H9 (cell line): ENCODE measurements at regions not wholly inside any gene's neighbourhood (a gene's known extent, or its start where the extent isn't known, plus 50 kb on each side); places are given as distances from the start of the nearest gene placed in this dataset.
A peak's percentile ranks its signal among the peaks of the same experiment; 100 is the strongest.

ENCODE experiments used
- DNase-seq: peaks from one replicate; pipeline ENCODE4 v3.0.0-alpha.2; 2017
- H2AFZ ChIP-seq: one replicate; pipeline ENCODE4 v1.6.1; 2013; ENCODE audit warnings: mild to moderate bottlenecking, low read length, control low read depth, moderate library complexity
- H2AK5ac ChIP-seq: 2 replicates; pipeline ENCODE4 v1.6.1; 2013; ENCODE audit warnings: low read length, control low read depth, mixed read lengths; ENCODE audit not compliant: insufficient read length
- H2BK120ac ChIP-seq: one replicate; pipeline ENCODE4 v1.6.1; 2013; ENCODE audit warnings: low read depth, mild to moderate bottlenecking, low read length, control low read depth, inconsistent platforms; ENCODE audit not compliant: poor library complexity, severe bottlenecking
- H2BK12ac ChIP-seq: 2 replicates; pipeline ENCODE4 v1.6.1; 2013; ENCODE audit warnings: low read length, control low read depth, mixed read lengths, low read depth; ENCODE audit not compliant: insufficient read length
- H2BK15ac ChIP-seq: 2 replicates; pipeline ENCODE4 v1.6.1; 2013; ENCODE audit warnings: low read depth, low read length, control low read depth
- H2BK20ac ChIP-seq: one replicate; pipeline ENCODE4 v1.6.1; 2013; ENCODE audit warnings: low read depth, mild to moderate bottlenecking, low read length, control low read depth, inconsistent platforms; ENCODE audit not compliant: poor library complexity, severe bottlenecking
- H2BK5ac ChIP-seq: 2 replicates; pipeline ENCODE4 v1.6.1; 2013; ENCODE audit warnings: low read length, control low read depth, mixed read lengths; ENCODE audit not compliant: insufficient read length
- H3K14ac ChIP-seq: 2 replicates; pipeline ENCODE4 v1.6.1; 2013; ENCODE audit warnings: low read length, control low read depth; ENCODE audit not compliant: insufficient read depth
- H3K18ac ChIP-seq: 2 replicates; pipeline ENCODE4 v1.6.1; 2013; ENCODE audit warnings: low read depth, mild to moderate bottlenecking, mixed read lengths, low read length, control low read depth; ENCODE audit not compliant: insufficient read length
- H3K23ac ChIP-seq: 2 replicates; pipeline ENCODE4 v1.6.1; 2013; ENCODE audit warnings: low read length, control low read depth, mixed read lengths, low read depth; ENCODE audit not compliant: insufficient read length
- H3K23me2 ChIP-seq: 2 replicates; pipeline ENCODE4 v1.6.1; 2013; ENCODE audit warnings: low read depth, mild to moderate bottlenecking, mixed read lengths, low read length, control low read depth; ENCODE audit not compliant: insufficient read length, poor library complexity, severe bottlenecking
- H3K27ac ChIP-seq: 2 replicates; pipeline ENCODE4 v1.5.1; 2013; ENCODE audit warnings: low read length, control low read depth, mixed read lengths, low read depth; ENCODE audit not compliant: insufficient read length
- H3K27me3 ChIP-seq: 2 replicates; pipeline ENCODE4 v1.6.1; 2013; ENCODE audit warnings: low read length, control low read depth, inconsistent platforms; ENCODE audit not compliant: insufficient read depth
- H3K4ac ChIP-seq: 2 replicates; pipeline ENCODE4 v1.6.1; 2013; ENCODE audit warnings: low read depth, mild to moderate bottlenecking, control low read depth, inconsistent platforms, low read length, moderate library complexity
- H3K4me1 ChIP-seq: 2 replicates; pipeline ENCODE4 v1.6.1; 2013; ENCODE audit warnings: low read length, control low read depth, inconsistent platforms; ENCODE audit not compliant: insufficient read depth
- H3K4me2 ChIP-seq: 2 replicates; pipeline ENCODE4 v1.6.1; 2013; ENCODE audit warnings: low read length, control low read depth, mixed read lengths; ENCODE audit not compliant: insufficient read length, insufficient read depth
- H3K56ac ChIP-seq: 2 replicates; pipeline ENCODE4 v1.6.1; 2013; ENCODE audit warnings: low read depth, mild to moderate bottlenecking, mixed read lengths, low read length, control low read depth; ENCODE audit not compliant: insufficient read length
- H3K79me1 ChIP-seq: 2 replicates; pipeline ENCODE4 v1.6.1; 2013; ENCODE audit warnings: low read depth, mild to moderate bottlenecking, moderate library complexity, low read length, control low read depth, inconsistent platforms; ENCODE audit not compliant: insufficient read depth, poor library complexity, severe bottlenecking
- H3K79me2 ChIP-seq: 2 replicates; pipeline ENCODE4 v1.6.1; 2013; ENCODE audit warnings: low read length, control low read depth, inconsistent platforms; ENCODE audit not compliant: insufficient read depth
- H3K9ac ChIP-seq: 2 replicates; pipeline ENCODE4 v1.6.1; 2013; ENCODE audit warnings: low read length, control low read depth, mixed read lengths; ENCODE audit not compliant: insufficient read length; ENCODE audit errors: extremely low read depth
- H3K9me3 ChIP-seq: one replicate; pipeline ENCODE4 v1.6.1; 2013; ENCODE audit warnings: low read depth, low read length, inconsistent platforms; ENCODE audit not compliant: control insufficient read depth
- H3T11ph ChIP-seq: one replicate; pipeline ENCODE4 v1.6.1; 2013; ENCODE audit warnings: mild to moderate bottlenecking, low read length, control low read depth, inconsistent platforms
- H4K20me1 ChIP-seq: one replicate; pipeline ENCODE4 v1.6.1; 2013; ENCODE audit not compliant: control insufficient read depth, insufficient read length, insufficient read depth
- H4K5ac ChIP-seq: 2 replicates; pipeline ENCODE4 v1.6.1; 2013; ENCODE audit warnings: low read depth, mild to moderate bottlenecking, mixed read lengths, low read length, control low read depth; ENCODE audit not compliant: insufficient read length
- H4K8ac ChIP-seq: replicated peaks from 2 replicates; pipeline ENCODE4 v1.6.1; 2013; ENCODE audit warnings: low read length, control low read depth, mixed read lengths, low read depth; ENCODE audit not compliant: insufficient read length
- H4K91ac ChIP-seq: 2 replicates; pipeline ENCODE4 v1.6.1; 2013; ENCODE audit warnings: low read depth, mild to moderate bottlenecking, moderate library complexity, mixed read lengths, low read length, control low read depth; ENCODE audit not compliant: insufficient read length
- H3K27ac Mint-ChIP-seq, 3 experiments: 2 replicates in 2 of 3; 3 replicates in 1 of 3; pipeline ENCODE4 v1.8.0; 2020 to 2021; ENCODE audit warnings: mixed read lengths in 3 of 3, mild to moderate bottlenecking in 1 of 3, moderate library complexity in 1 of 3
- H3K27me3 Mint-ChIP-seq: 2 replicates; pipeline ENCODE4 v1.8.0; 2021; ENCODE audit warnings: low read depth, mild to moderate bottlenecking, moderate library complexity, mixed read lengths
- H3K36me3 Mint-ChIP-seq, 3 experiments: 2 replicates in 2 of 3; 3 replicates in 1 of 3; pipeline ENCODE4 v1.8.0; 2020 to 2021; ENCODE audit warnings: low read depth in 3 of 3, mixed read lengths in 3 of 3; ENCODE audit not compliant: insufficient read depth in 1 of 3
- H3K4me1 Mint-ChIP-seq, 2 experiments: 2 replicates each; pipeline ENCODE4 v1.8.0; 2020; ENCODE audit warnings: mixed read lengths in 2 of 2
- H3K4me3 Mint-ChIP-seq, 2 experiments: 2 replicates in 1 of 2; 3 replicates in 1 of 2; pipeline ENCODE4 v1.8.0; 2020 to 2021; ENCODE audit warnings: mild to moderate bottlenecking in 2 of 2, mixed read lengths in 2 of 2, moderate library complexity in 1 of 2
- H3K9me3 Mint-ChIP-seq, 2 experiments: 2 replicates in 1 of 2; 3 replicates in 1 of 2; pipeline ENCODE4 v1.8.0; 2020; ENCODE audit warnings: mild to moderate bottlenecking in 2 of 2, mixed read lengths in 2 of 2, moderate library complexity in 1 of 2
- CTCF ChIP-seq: fragments of 200-600 bp; sonication (generic); conservative IDR thresholded peaks from 3 replicates; pipeline ENCODE4 v1.8.0; 2021; ENCODE audit warnings: antibody characterized with exemption, mild to moderate bottlenecking
- WGBS: extraction: QIAGEN DNeasy Blood & Tissue Kit; methylation state at CpG from one replicate; pipeline ENCODE4 v1.1.7; 2013; ENCODE audit warnings: missing lambda C conversion rate, low lambda C conversion rate, mixed read lengths; ENCODE audit not compliant: insufficient read length; ENCODE audit errors: extremely low coverage; 5-methylcytosine and 5-hydroxymethylcytosine counted together

- Histone ChIP-seq H2BK5ac (no peak overlapping the region), H3K23ac (no peak overlapping the region), H4K5ac (no peak overlapping the region), H3K9me3 (no peaks in the 10 kb centered on the region), H3K27ac (no peak overlapping the region), H3K9ac (no peak overlapping the region), H3K79me2 (no peaks in the 10 kb centered on the region), H4K20me1 (no peaks in the 10 kb centered on the region), H2BK12ac (no peak overlapping the region), H3K18ac (no peak overlapping the region), H4K91ac (no peak overlapping the region), H2BK15ac (no peak overlapping the region), H3K4me1 (peaks cover 9% of the 10 kb centered on the region; the same call in 1 of the 2 replicates), H3K4me2 (no peak overlapping the region), H3T11ph (no peak overlapping the region), H3K23me2 (no peaks in the 10 kb centered on the region), H3K14ac (no peak overlapping the region), H2AFZ (no peak overlapping the region), H3K4ac (no peak overlapping the region), H3K27me3 (no peaks in the 10 kb centered on the region), H3K56ac (no peak overlapping the region), H2BK120ac (no peak overlapping the region), H4K8ac (no peak overlapping the region), H2BK20ac (no peak overlapping the region), H3K79me1 (no peaks in the 10 kb centered on the region), H2AK5ac (no peak overlapping the region)
- peaks cover 0 to 3% (median 0%) of the 10 kb centered on the region in 3 experiments; a peak in 3 of 7 replicates for H3K36me3 Mint-ChIP-seq
- peak; percentile 65 for DNase-seq
- peaks cover 7 to 9% of the 10 kb centered on the region in 2 experiments; a peak in 4 of 5 replicates for H3K9me3 Mint-ChIP-seq
- peaks cover 9 to 15% of the 10 kb centered on the region in 2 experiments for H3K4me1 Mint-ChIP-seq
- peaks cover 10% of the 10 kb centered on the region for H3K27me3 Mint-ChIP-seq
- no CpG with 5 or more reads among the region's 11 CpGs for WGBS
- H3K4me3 Mint-ChIP-seq = no peak overlapping the region
- H3K27ac Mint-ChIP-seq = no peak overlapping the region
- TF ChIP-seq CTCF = no peak
Measured at GRCh38 chr11:114821621-114822412, 143.5 kb downstream of the NXPE2 start.
